H9 (cell line): ENCODE measurements at regions not wholly inside any gene's neighbourhood (a gene's known extent, or its start where the extent isn't known, plus 50 kb on each side); places are given as distances from the start of the nearest gene placed in this dataset.

Experiments used
- DNase-seq: peaks from one replicate; pipeline ENCODE4 v3.0.0-alpha.2; 2017
- H2AFZ ChIP-seq: one replicate; pipeline ENCODE4 v1.6.1; 2013; ENCODE audit warnings: mild to moderate bottlenecking, low read length, control low read depth, moderate library complexity
- H2AK5ac ChIP-seq: 2 replicates; pipeline ENCODE4 v1.6.1; 2013; ENCODE audit warnings: low read length, control low read depth, mixed read lengths; ENCODE audit not compliant: insufficient read length
- H2BK120ac ChIP-seq: one replicate; pipeline ENCODE4 v1.6.1; 2013; ENCODE audit warnings: low read depth, mild to moderate bottlenecking, low read length, control low read depth, inconsistent platforms; ENCODE audit not compliant: poor library complexity, severe bottlenecking
- H2BK12ac ChIP-seq: 2 replicates; pipeline ENCODE4 v1.6.1; 2013; ENCODE audit warnings: low read length, control low read depth, mixed read lengths, low read depth; ENCODE audit not compliant: insufficient read length
- H2BK15ac ChIP-seq: 2 replicates; pipeline ENCODE4 v1.6.1; 2013; ENCODE audit warnings: low read depth, low read length, control low read depth
- H2BK20ac ChIP-seq: one replicate; pipeline ENCODE4 v1.6.1; 2013; ENCODE audit warnings: low read depth, mild to moderate bottlenecking, low read length, control low read depth, inconsistent platforms; ENCODE audit not compliant: poor library complexity, severe bottlenecking
- H2BK5ac ChIP-seq: 2 replicates; pipeline ENCODE4 v1.6.1; 2013; ENCODE audit warnings: low read length, control low read depth, mixed read lengths; ENCODE audit not compliant: insufficient read length
- H3K14ac ChIP-seq: 2 replicates; pipeline ENCODE4 v1.6.1; 2013; ENCODE audit warnings: low read length, control low read depth; ENCODE audit not compliant: insufficient read depth
- H3K18ac ChIP-seq: 2 replicates; pipeline ENCODE4 v1.6.1; 2013; ENCODE audit warnings: low read depth, mild to moderate bottlenecking, mixed read lengths, low read length, control low read depth; ENCODE audit not compliant: insufficient read length
- H3K23ac ChIP-seq: 2 replicates; pipeline ENCODE4 v1.6.1; 2013; ENCODE audit warnings: low read length, control low read depth, mixed read lengths, low read depth; ENCODE audit not compliant: insufficient read length
- H3K23me2 ChIP-seq: 2 replicates; pipeline ENCODE4 v1.6.1; 2013; ENCODE audit warnings: low read depth, mild to moderate bottlenecking, mixed read lengths, low read length, control low read depth; ENCODE audit not compliant: insufficient read length, poor library complexity, severe bottlenecking
- H3K27ac ChIP-seq: 2 replicates; pipeline ENCODE4 v1.5.1; 2013; ENCODE audit warnings: low read length, control low read depth, mixed read lengths, low read depth; ENCODE audit not compliant: insufficient read length
- H3K27me3 ChIP-seq: 2 replicates; pipeline ENCODE4 v1.6.1; 2013; ENCODE audit warnings: low read length, control low read depth, inconsistent platforms; ENCODE audit not compliant: insufficient read depth
- H3K4ac ChIP-seq: 2 replicates; pipeline ENCODE4 v1.6.1; 2013; ENCODE audit warnings: low read depth, mild to moderate bottlenecking, control low read depth, inconsistent platforms, low read length, moderate library complexity
- H3K4me1 ChIP-seq: 2 replicates; pipeline ENCODE4 v1.6.1; 2013; ENCODE audit warnings: low read length, control low read depth, inconsistent platforms; ENCODE audit not compliant: insufficient read depth
- H3K4me2 ChIP-seq: 2 replicates; pipeline ENCODE4 v1.6.1; 2013; ENCODE audit warnings: low read length, control low read depth, mixed read lengths; ENCODE audit not compliant: insufficient read length, insufficient read depth
- H3K56ac ChIP-seq: 2 replicates; pipeline ENCODE4 v1.6.1; 2013; ENCODE audit warnings: low read depth, mild to moderate bottlenecking, mixed read lengths, low read length, control low read depth; ENCODE audit not compliant: insufficient read length
- H3K79me1 ChIP-seq: 2 replicates; pipeline ENCODE4 v1.6.1; 2013; ENCODE audit warnings: low read depth, mild to moderate bottlenecking, moderate library complexity, low read length, control low read depth, inconsistent platforms; ENCODE audit not compliant: insufficient read depth, poor library complexity, severe bottlenecking
- H3K79me2 ChIP-seq: 2 replicates; pipeline ENCODE4 v1.6.1; 2013; ENCODE audit warnings: low read length, control low read depth, inconsistent platforms; ENCODE audit not compliant: insufficient read depth
- H3K9ac ChIP-seq: 2 replicates; pipeline ENCODE4 v1.6.1; 2013; ENCODE audit warnings: low read length, control low read depth, mixed read lengths; ENCODE audit not compliant: insufficient read length; ENCODE audit errors: extremely low read depth
- H3K9me3 ChIP-seq: one replicate; pipeline ENCODE4 v1.6.1; 2013; ENCODE audit warnings: low read depth, low read length, inconsistent platforms; ENCODE audit not compliant: control insufficient read depth
- H3T11ph ChIP-seq: one replicate; pipeline ENCODE4 v1.6.1; 2013; ENCODE audit warnings: mild to moderate bottlenecking, low read length, control low read depth, inconsistent platforms
- H4K20me1 ChIP-seq: one replicate; pipeline ENCODE4 v1.6.1; 2013; ENCODE audit not compliant: control insufficient read depth, insufficient read length, insufficient read depth
- H4K5ac ChIP-seq: 2 replicates; pipeline ENCODE4 v1.6.1; 2013; ENCODE audit warnings: low read depth, mild to moderate bottlenecking, mixed read lengths, low read length, control low read depth; ENCODE audit not compliant: insufficient read length
- H4K8ac ChIP-seq: replicated peaks from 2 replicates; pipeline ENCODE4 v1.6.1; 2013; ENCODE audit warnings: low read length, control low read depth, mixed read lengths, low read depth; ENCODE audit not compliant: insufficient read length
- H4K91ac ChIP-seq: 2 replicates; pipeline ENCODE4 v1.6.1; 2013; ENCODE audit warnings: low read depth, mild to moderate bottlenecking, moderate library complexity, mixed read lengths, low read length, control low read depth; ENCODE audit not compliant: insufficient read length
- H3K27ac Mint-ChIP-seq, 3 experiments: 2 replicates in 2 of 3; 3 replicates in 1 of 3; pipeline ENCODE4 v1.8.0; 2020 to 2021; ENCODE audit warnings: mixed read lengths in 3 of 3, mild to moderate bottlenecking in 1 of 3, moderate library complexity in 1 of 3
- H3K27me3 Mint-ChIP-seq: 2 replicates; pipeline ENCODE4 v1.8.0; 2021; ENCODE audit warnings: low read depth, mild to moderate bottlenecking, moderate library complexity, mixed read lengths
- H3K36me3 Mint-ChIP-seq, 3 experiments: 2 replicates in 2 of 3; 3 replicates in 1 of 3; pipeline ENCODE4 v1.8.0; 2020 to 2021; ENCODE audit warnings: low read depth in 3 of 3, mixed read lengths in 3 of 3; ENCODE audit not compliant: insufficient read depth in 1 of 3
- H3K4me1 Mint-ChIP-seq, 2 experiments: 2 replicates each; pipeline ENCODE4 v1.8.0; 2020; ENCODE audit warnings: mixed read lengths in 2 of 2
- H3K4me3 Mint-ChIP-seq, 2 experiments: 2 replicates in 1 of 2; 3 replicates in 1 of 2; pipeline ENCODE4 v1.8.0; 2020 to 2021; ENCODE audit warnings: mild to moderate bottlenecking in 2 of 2, mixed read lengths in 2 of 2, moderate library complexity in 1 of 2
- H3K9me3 Mint-ChIP-seq, 2 experiments: 2 replicates in 1 of 2; 3 replicates in 1 of 2; pipeline ENCODE4 v1.8.0; 2020; ENCODE audit warnings: mild to moderate bottlenecking in 2 of 2, mixed read lengths in 2 of 2, moderate library complexity in 1 of 2
- CTCF ChIP-seq: fragments of 200-600 bp; sonication (generic); conservative IDR thresholded peaks from 3 replicates; pipeline ENCODE4 v1.8.0; 2021; ENCODE audit warnings: antibody characterized with exemption, mild to moderate bottlenecking
- WGBS: extraction: QIAGEN DNeasy Blood & Tissue Kit; methylation state at CpG from one replicate; pipeline ENCODE4 v1.1.7; 2013; ENCODE audit warnings: missing lambda C conversion rate, low lambda C conversion rate, mixed read lengths; ENCODE audit not compliant: insufficient read length; ENCODE audit errors: extremely low coverage; 5-methylcytosine and 5-hydroxymethylcytosine counted together

- no peaks in the 10 kb centered on the region for H3K9me3 ChIP-seq
- Mint-ChIP-seq H3K4me3 (no peak overlapping the region), H3K27ac (no peak overlapping the region), H3K4me1 (no peaks in the 10 kb centered on the region), H3K27me3 (no peaks in the 10 kb centered on the region), H3K36me3 (no peaks in the 10 kb centered on the region), H3K9me3 (no peaks in the 10 kb centered on the region)
- no peak overlapping the region for H2BK20ac ChIP-seq
- H2AK5ac ChIP-seq: no peak overlapping the region
- H3K27ac ChIP-seq: no peak overlapping the region
- H3K27me3 ChIP-seq: no peaks in the 10 kb centered on the region
- H2AFZ ChIP-seq: no peak overlapping the region
- DNase-seq: no peak
- H3K23me2 ChIP-seq: no peaks in the 10 kb centered on the region
- no peak overlapping the region for H3K56ac ChIP-seq
- no peak overlapping the region for H3T11ph ChIP-seq
- no peak overlapping the region for H3K9ac ChIP-seq
- H3K14ac ChIP-seq: no peak overlapping the region
- H3K18ac ChIP-seq: no peak overlapping the region
- no peak overlapping the region for H2BK15ac ChIP-seq
- no peak overlapping the region for H3K23ac ChIP-seq
- H2BK5ac ChIP-seq: no peak overlapping the region
- no peak for TF ChIP-seq CTCF
- no peak overlapping the region for H2BK120ac ChIP-seq
- WGBS: 100% methylated on average over 1 of the region's 3 CpGs
- H3K79me1 ChIP-seq: no peaks in the 10 kb centered on the region
- H3K4me2 ChIP-seq: no peak overlapping the region
- no peak overlapping the region for H4K91ac ChIP-seq
- H4K8ac ChIP-seq: no peak overlapping the region
- H3K4me1 ChIP-seq: no peaks in the 10 kb centered on the region
- no peak overlapping the region for H4K5ac ChIP-seq
- no peaks in the 10 kb centered on the region for H4K20me1 ChIP-seq
- no peak overlapping the region for H2BK12ac ChIP-seq
- no peaks in the 10 kb centered on the region for H3K79me2 ChIP-seq
- no peak overlapping the region for H3K4ac ChIP-seq
These were observed 480.7 kb downstream of the HTR1B start for GRCh38 chr6:76982476-76983199.
